ENCODE measurements at regions not wholly inside any gene's neighbourhood (a gene's known extent, or its start where the extent isn't known, plus 50 kb on each side); places are given as distances from the start of the nearest gene placed in this dataset.

GRCh38 chr1:173295995-173296394, 88.9 kb upstream of the TNFSF4 start:
- H3K9me3 ChIP-seq (ENCODE audit: control insufficient read depth in 2 of 3, insufficient read depth in 1 of 3, low read length in 3 of 3), result no peaks in the 10 kb centered on the region
- H3K4me3 ChIP-seq (ENCODE audit: low read length in 3 of 3), result no peak overlapping the region
- intact Hi-C loops (cut with DNase I), result no loop called here
- no peaks in the 10 kb centered on the region for H3K4me1 ChIP-seq (ENCODE audit: control insufficient read depth in 2 of 3, insufficient read depth in 2 of 3, low read depth in 1 of 3, low read length in 3 of 3)
- no peaks in the 10 kb centered on the region for H3K27me3 ChIP-seq (ENCODE audit: control insufficient read depth, insufficient read depth, low read length)
- FAIRE-seq (no peak), DNase-seq (no peak)
- no peaks in the 10 kb centered on the region for H3K36me3 ChIP-seq (ENCODE audit: control insufficient read depth in 2 of 3, insufficient read depth in 3 of 3, low read length in 3 of 3)
- H3K9ac ChIP-seq (ENCODE audit: low read length in 3 of 3), result no peak overlapping the region
- no peak for TF ChIP-seq CTCF (IDR thresholded peaks at IDR 0.05; ENCODE audit: borderline replicate concordance, extremely low read depth, insufficient read depth)
- H3K27ac ChIP-seq (ENCODE audit: low read depth in 2 of 2, low read length in 2 of 2), result no peak overlapping the region

- Histone ChIP-seq H3K4me1 (ENCODE audit: control insufficient read depth in 2 of 3, insufficient read depth in 2 of 3, low read depth in 1 of 3, low read length in 3 of 3) (no peaks in the 10 kb centered on the region), H3K27ac (ENCODE audit: low read depth in 2 of 2, low read length in 2 of 2) (no peak overlapping the region), H3K9ac (ENCODE audit: low read length in 3 of 3) (no peak overlapping the region), H3K4me3 (ENCODE audit: low read length in 3 of 3) (no peak overlapping the region), H3K9me3 (ENCODE audit: control insufficient read depth in 2 of 3, insufficient read depth in 1 of 3, low read length in 3 of 3) (no peaks in the 10 kb centered on the region), H3K36me3 (ENCODE audit: control insufficient read depth in 2 of 3, insufficient read depth in 3 of 3, low read length in 3 of 3) (no peaks in the 10 kb centered on the region), H3K27me3 (ENCODE audit: control insufficient read depth, insufficient read depth, low read length) (no peaks in the 10 kb centered on the region)
- DNase-seq (no peak), FAIRE-seq (no peak)
- intact Hi-C loops (cut with DNase I), result no loop called here
- TF ChIP-seq CTCF (IDR thresholded peaks at IDR 0.05; ENCODE audit: borderline replicate concordance, extremely low read depth, insufficient read depth), result no peak
Observed at GRCh38 chr1:173297798-173298391, 90.8 kb upstream of the TNFSF4 start.

GRCh38 chr1:173300061-173301044, 93.2 kb upstream of the TNFSF4 start:
- H3K27me3 ChIP-seq (ENCODE audit: control insufficient read depth, insufficient read depth, low read length), result no peaks in the 10 kb centered on the region
- no peak for FAIRE-seq

More at GRCh38 chr1:173300061-173301044, 93.2 kb upstream of the TNFSF4 start:
- Histone ChIP-seq H3K4me3 (ENCODE audit: low read length in 3 of 3) (no peak overlapping the region), H3K27ac (ENCODE audit: low read depth in 2 of 2, low read length in 2 of 2) (no peak overlapping the region), H3K36me3 (ENCODE audit: control insufficient read depth in 2 of 3, insufficient read depth in 3 of 3, low read length in 3 of 3) (no peaks in the 10 kb centered on the region), H3K9ac (ENCODE audit: low read length in 3 of 3) (no peak overlapping the region), H3K9me3 (ENCODE audit: control insufficient read depth in 2 of 3, insufficient read depth in 1 of 3, low read length in 3 of 3) (no peaks in the 10 kb centered on the region), H3K4me1 (ENCODE audit: control insufficient read depth in 2 of 3, insufficient read depth in 2 of 3, low read depth in 1 of 3, low read length in 3 of 3) (no peaks in the 10 kb centered on the region)
- no peak for DNase-seq
- TF ChIP-seq CTCF (IDR thresholded peaks at IDR 0.05; ENCODE audit: borderline replicate concordance, extremely low read depth, insufficient read depth), result no peak
- intact Hi-C loops (cut with DNase I), result no loop called here

Data from kidney (tissue), 13 donors.